Tibial nerve (tissue), 3 donors: ENCODE measurements at regions not wholly inside any gene's neighbourhood (a gene's known extent, or its start where the extent isn't known, plus 50 kb on each side); places are given as distances from the start of the nearest gene placed in this dataset.

Experiments used
- CTCF ChIP-seq, 5 experiments: fragments of 200-600 bp in 3 of 5; fragments of 450-650 bp in 2 of 5; sonication (generic) in 3 of 5; IDR thresholded peaks; one replicate each; pipeline ENCODE4 v1.5.1; 2016 to 2019; ENCODE audit warnings: antibody characterized with exemption in 5 of 5, mild to moderate bottlenecking in 3 of 5, moderate library complexity in 2 of 5
- POLR2A ChIP-seq, 2 donors: fragments of 450-650 bp; IDR thresholded peaks; one replicate each; pipeline ENCODE4 v1.6.1; 2017; ENCODE audit warnings: antibody characterized with exemption in 2 of 2, mild to moderate bottlenecking in 2 of 2, moderate library complexity in 2 of 2

GRCh38 chr3:65202395-65202794 is 514.6 kb upstream of the ADAMTS9 start:
- TF ChIP-seq CTCF (IDR thresholded peaks at IDR 0.05) (no peak), POLR2A (IDR thresholded peaks at IDR 0.05) (no peak)
